ENCODE measurements at regions not wholly inside any gene's neighbourhood (a gene's known extent, or its start where the extent isn't known, plus 50 kb on each side); places are given as distances from the start of the nearest gene placed in this dataset.

- Mint-ChIP-seq H3K27ac (no peak overlapping the region), H3K4me3 (no peak overlapping the region), H3K4me1 (peaks cover 19% of the 10 kb centered on the region), H3K9me3 (peaks cover 15% of the 10 kb centered on the region), H3K27me3 (ENCODE audit: low read depth) (no peaks in the 10 kb centered on the region), H3K36me3 (peaks cover 16% of the 10 kb centered on the region)
- ChIA-PET CTCF (interaction anchor here (0.6 kb wide), 1 partner anchor 214 kb away, joined by 3 read pairs; no protein-coding TSS in a partner anchor), POLR2A (no interaction called here)
- TF ChIP-seq CTCF (IDR thresholded peaks at IDR 0.05): no peak
- no peak for TF ChIP-seq HMGA2 (CRISPR knock-in tag; IDR thresholded peaks at IDR 0.05)
- no peak for TF ChIP-seq NFYB (CRISPR knock-in tag; conservative IDR thresholded peaks at IDR 0.05; ENCODE audit: low read depth)
- TF ChIP-seq TEAD4 (CRISPR knock-in tag; IDR thresholded peaks at IDR 0.05): no peak
- TF ChIP-seq ZSCAN18 (CRISPR knock-in tag; IDR thresholded peaks at IDR 0.05): no peak
- TF ChIP-seq ELF4 (CRISPR knock-in tag; IDR thresholded peaks at IDR 0.05; ENCODE audit: low read depth): no peak
- no peak for TF ChIP-seq RORB (CRISPR knock-in tag; IDR thresholded peaks at IDR 0.05)
- TF ChIP-seq, protein P1, sequence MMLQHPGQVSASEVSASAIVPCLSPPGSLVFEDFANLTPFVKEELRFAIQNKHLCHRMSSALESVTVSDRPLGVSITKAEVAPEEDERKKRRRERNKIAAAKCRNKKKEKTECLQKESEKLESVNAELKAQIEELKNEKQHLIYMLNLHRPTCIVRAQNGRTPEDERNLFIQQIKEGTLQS (CRISPR knock-in tag; conservative IDR thresholded peaks at IDR 0.05): no peak
- TF ChIP-seq, protein P2, sequence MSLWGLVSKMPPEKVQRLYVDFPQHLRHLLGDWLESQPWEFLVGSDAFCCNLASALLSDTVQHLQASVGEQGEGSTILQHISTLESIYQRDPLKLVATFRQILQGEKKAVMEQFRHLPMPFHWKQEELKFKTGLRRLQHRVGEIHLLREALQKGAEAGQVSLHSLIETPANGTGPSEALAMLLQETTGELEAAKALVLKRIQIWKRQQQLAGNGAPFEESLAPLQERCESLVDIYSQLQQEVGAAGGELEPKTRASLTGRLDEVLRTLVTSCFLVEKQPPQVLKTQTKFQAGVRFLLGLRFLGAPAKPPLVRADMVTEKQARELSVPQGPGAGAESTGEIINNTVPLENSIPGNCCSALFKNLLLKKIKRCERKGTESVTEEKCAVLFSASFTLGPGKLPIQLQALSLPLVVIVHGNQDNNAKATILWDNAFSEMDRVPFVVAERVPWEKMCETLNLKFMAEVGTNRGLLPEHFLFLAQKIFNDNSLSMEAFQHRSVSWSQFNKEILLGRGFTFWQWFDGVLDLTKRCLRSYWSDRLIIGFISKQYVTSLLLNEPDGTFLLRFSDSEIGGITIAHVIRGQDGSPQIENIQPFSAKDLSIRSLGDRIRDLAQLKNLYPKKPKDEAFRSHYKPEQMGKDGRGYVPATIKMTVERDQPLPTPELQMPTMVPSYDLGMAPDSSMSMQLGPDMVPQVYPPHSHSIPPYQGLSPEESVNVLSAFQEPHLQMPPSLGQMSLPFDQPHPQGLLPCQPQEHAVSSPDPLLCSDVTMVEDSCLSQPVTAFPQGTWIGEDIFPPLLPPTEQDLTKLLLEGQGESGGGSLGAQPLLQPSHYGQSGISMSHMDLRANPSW (CRISPR knock-in tag; conservative IDR thresholded peaks at IDR 0.05; ENCODE audit: low read depth): no peak
- no peak for TF ChIP-seq CREB1 (CRISPR knock-in tag; IDR thresholded peaks at IDR 0.05)
- no peak for TF ChIP-seq ZNF671 (CRISPR knock-in tag; IDR thresholded peaks at IDR 0.05)
- no peak for TF ChIP-seq SOX15 (CRISPR knock-in tag; IDR thresholded peaks at IDR 0.05)
- TF ChIP-seq, protein P3, sequence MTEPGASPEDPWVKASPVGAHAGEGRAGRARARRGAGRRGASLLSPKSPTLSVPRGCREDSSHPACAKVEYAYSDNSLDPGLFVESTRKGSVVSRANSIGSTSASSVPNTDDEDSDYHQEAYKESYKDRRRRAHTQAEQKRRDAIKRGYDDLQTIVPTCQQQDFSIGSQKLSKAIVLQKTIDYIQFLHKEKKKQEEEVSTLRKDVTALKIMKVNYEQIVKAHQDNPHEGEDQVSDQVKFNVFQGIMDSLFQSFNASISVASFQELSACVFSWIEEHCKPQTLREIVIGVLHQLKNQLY (CRISPR knock-in tag; IDR thresholded peaks at IDR 0.05): no peak
- no peak for TF ChIP-seq ZNF263 (CRISPR knock-in tag; IDR thresholded peaks at IDR 0.05; ENCODE audit: low read depth)
- TF ChIP-seq, protein P4, sequence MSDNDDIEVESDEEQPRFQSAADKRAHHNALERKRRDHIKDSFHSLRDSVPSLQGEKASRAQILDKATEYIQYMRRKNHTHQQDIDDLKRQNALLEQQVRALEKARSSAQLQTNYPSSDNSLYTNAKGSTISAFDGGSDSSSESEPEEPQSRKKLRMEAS (CRISPR knock-in tag; IDR thresholded peaks at IDR 0.05): no peak
- ATAC-seq: no peak
- no peak for DNase-seq (ENCODE audit: low spot score)
These were observed 544.5 kb downstream of the MAFB start for GRCh38 chr20:40144581-40144980.

DNA sequence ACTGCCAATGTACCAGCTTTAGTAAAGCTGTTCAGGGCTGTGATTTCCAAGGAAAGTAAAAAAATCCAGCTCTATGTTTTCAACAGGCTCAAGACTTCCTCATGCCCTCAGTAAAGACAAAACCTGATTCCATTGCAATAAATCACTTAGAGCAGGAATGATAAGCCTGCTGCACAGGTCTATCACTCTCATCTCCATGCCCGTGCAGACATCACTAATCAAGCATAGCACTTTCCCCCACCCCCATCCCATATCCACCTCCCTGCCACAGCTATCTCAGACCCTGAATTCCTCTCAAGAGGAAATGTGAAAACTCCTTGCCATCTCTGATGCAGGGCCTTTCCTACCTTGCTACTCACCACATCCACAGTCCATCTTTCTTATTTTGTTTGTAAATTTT is 554.9 kb downstream of the MAFB start:
- H3K4me1 Mint-ChIP-seq: peaks cover 3% of the 10 kb centered on the region
- peaks cover 15% of the 10 kb centered on the region for H3K36me3 Mint-ChIP-seq
- no peak overlapping the region for H3K4me3 Mint-ChIP-seq
- CTCF ChIA-PET: interaction anchor here (0.6 to 1.5 kb wide), 2 partner anchors 26 to 1241 kb away, joined by 3 to 5 read pairs; no protein-coding TSS in a partner anchor
- H3K27me3 Mint-ChIP-seq (ENCODE audit: low read depth): no peaks in the 10 kb centered on the region
- POLR2A ChIA-PET: no interaction called here
- ATAC-seq (no peak), DNase-seq (ENCODE audit: low spot score) (no peak)
- H3K9me3 Mint-ChIP-seq: peaks cover 15% of the 10 kb centered on the region
- no peak overlapping the region for H3K27ac Mint-ChIP-seq
- TF ChIP-seq ZBTB21 (CRISPR knock-in tag; IDR thresholded peaks at IDR 0.05; ENCODE audit: borderline replicate concordance) (no peak), ZNF416 (CRISPR knock-in tag; IDR thresholded peaks at IDR 0.05) (no peak), KAT7 (CRISPR knock-in tag; IDR thresholded peaks at IDR 0.05; ENCODE audit: borderline replicate concordance) (no peak), SMAD3 (CRISPR knock-in tag; IDR thresholded peaks at IDR 0.05; ENCODE audit: borderline replicate concordance) (no peak), ZNF396 (CRISPR knock-in tag; IDR thresholded peaks at IDR 0.05; ENCODE audit: borderline replicate concordance) (no peak), ZSCAN18 (CRISPR knock-in tag; IDR thresholded peaks at IDR 0.05) (no peak), EMX1 (CRISPR knock-in tag; IDR thresholded peaks at IDR 0.05) (no peak), NR1H2 (CRISPR knock-in tag; IDR thresholded peaks at IDR 0.05) (no peak), FOXP4 (CRISPR knock-in tag; IDR thresholded peaks at IDR 0.05) (no peak), PRRX2 (CRISPR knock-in tag; IDR thresholded peaks at IDR 0.05) (no peak), ELF4 (CRISPR knock-in tag; IDR thresholded peaks at IDR 0.05; ENCODE audit: low read depth) (no peak), FOXK1 (CRISPR knock-in tag; IDR thresholded peaks at IDR 0.05) (no peak), NFE2L1 (CRISPR knock-in tag; IDR thresholded peaks at IDR 0.05) (no peak)
- TF ChIP-seq, protein P4 (CRISPR knock-in tag; IDR thresholded peaks at IDR 0.05): no peak

All from WTC11 (cell line).